Endothelial cell of hepatic sinusoid (primary cell): ENCODE measurements at regions not wholly inside any gene's neighbourhood (a gene's known extent, or its start where the extent isn't known, plus 50 kb on each side); places are given as distances from the start of the nearest gene placed in this dataset.

Experiments used
- in situ Hi-C: cut with HindIII; loops from 2 replicates; pipeline ENCODE4 v1.10.0; 2017; ENCODE audit warnings: low sequenced_read_pairs

- in situ Hi-C loops, result no loop called here
Observed at GRCh38 chr3:23028294-23028693, 174.8 kb upstream of the UBE2E2 start.

DNA sequence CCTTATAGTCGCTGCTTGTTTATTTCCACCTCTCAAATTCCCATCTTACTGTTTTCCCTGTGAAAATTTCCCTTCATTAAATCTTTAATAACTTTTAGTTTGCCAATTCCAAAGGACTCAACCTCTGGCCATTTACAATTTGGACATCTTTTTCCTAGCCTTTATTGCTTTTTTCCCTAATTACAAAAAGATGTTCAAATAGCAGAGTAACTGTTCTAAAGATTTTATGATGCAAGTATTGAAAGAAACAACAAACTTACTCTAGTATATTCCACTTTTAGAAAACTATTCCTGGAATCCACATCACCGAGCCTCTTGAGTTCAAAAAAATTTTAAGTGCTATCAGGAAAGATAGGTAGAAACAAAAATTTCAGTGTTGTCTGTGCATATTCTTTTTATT, 174.1 kb upstream of the UBE2E2 start:
- in situ Hi-C loops, result no loop called here

DNA sequence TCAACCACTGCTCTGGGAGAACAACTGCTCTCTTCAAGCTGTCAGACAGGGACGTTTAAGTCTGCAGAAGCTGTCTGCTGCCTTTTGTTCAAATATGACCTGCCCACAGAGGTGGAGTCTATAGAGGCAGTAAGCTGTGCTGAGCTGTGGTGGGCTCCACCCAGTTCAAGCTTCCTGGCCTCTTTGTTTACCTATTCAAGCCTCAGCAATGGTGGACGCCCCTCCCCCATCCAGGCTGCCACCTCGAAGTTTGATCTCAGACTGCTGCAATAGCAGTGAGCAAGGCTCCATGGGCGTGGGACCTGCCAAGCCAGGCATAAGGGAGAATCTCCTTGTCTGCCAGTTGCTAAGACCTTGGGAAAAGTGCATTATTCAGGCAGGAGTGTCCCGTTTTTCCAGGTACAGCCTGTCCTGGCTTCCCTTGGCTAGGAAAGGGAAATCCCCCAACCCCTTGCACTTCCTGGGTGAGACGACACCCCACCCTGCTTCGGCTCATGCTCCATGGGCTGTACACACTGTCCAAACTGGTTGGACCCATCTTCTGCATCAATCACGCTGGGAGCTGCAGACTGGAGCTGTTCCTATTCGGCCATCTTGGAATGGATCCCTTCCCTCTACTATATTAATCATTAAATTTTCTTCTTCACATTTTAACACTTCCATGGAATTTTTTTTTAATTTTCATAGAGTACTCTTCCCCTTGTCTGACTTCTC, 167.0 kb upstream of the UBE2E2 start:
- in situ Hi-C loops, result no loop called here

- in situ Hi-C loops, result no loop called here
Observed at GRCh38 chr3:23036728-23037127, 166.4 kb upstream of the UBE2E2 start.

DNA sequence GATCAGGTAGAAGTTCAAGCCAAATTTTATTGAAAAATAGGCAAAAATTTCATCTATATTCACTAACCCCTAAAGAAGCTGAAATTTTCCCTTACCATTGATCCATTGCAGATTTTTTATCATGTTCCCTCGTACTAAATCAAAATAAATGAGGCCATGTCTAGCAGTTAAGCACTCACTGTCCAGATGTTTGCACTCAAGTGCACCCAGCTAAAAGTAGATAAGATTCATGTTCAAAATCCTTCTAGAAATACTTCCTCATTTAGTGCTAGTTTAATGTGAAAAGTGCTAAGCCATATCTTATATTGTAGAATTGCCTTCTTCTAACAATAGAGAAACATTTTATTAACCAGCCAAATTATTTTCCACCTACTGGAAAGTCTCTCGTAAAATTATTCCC, 164.7 kb upstream of the UBE2E2 start:
- in situ Hi-C loops, result no loop called here

- in situ Hi-C loops, result no loop called here
Observed at GRCh38 chr3:23041918-23042696, 161.0 kb upstream of the UBE2E2 start.

DNA sequence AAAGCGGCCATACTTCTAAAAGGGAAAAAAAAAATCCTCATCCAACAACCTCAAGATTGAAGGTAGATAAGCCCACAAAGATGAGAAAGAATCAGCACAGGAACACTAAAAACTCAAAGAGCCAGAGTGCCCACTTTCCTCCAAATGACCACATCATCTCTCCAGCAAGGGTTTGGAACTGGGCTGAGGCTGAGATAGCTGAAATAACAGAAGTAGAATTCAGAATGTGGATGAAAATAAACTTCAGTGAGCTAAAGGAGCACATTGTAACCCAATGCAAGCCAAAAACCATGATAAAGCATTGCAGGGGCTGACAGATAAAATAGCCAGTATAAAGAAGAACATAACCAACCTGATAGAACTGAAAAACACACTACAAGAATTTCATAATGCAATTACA, 158.7 kb upstream of the UBE2E2 start:
- in situ Hi-C loops, result no loop called here

DNA sequence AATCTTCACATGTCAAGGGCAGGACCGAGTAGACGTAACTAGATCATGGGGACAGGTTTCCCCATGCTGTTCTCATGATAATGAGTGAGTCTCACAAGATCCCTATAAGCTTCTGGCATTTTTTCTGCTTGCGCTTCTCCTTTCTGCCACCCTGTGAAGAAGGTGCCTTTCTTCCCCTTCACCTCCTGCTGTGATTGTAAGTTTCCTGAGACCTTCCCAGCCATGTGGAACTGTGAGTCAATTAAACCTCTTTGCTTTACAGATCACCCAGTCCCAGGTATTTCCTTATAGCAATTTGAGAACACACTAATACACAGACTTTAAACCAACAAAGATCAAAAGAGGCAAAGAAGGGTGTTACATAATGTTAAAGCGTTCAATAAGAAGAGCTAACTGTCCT, 156.6 kb upstream of the UBE2E2 start:
- in situ Hi-C loops, result no loop called here

GRCh38 chr3:23051240-23052140, 151.6 kb upstream of the UBE2E2 start:
- in situ Hi-C loops, result no loop called here

GRCh38 chr3:23052208-23052607, 150.9 kb upstream of the UBE2E2 start:
- in situ Hi-C loops, result no loop called here

DNA sequence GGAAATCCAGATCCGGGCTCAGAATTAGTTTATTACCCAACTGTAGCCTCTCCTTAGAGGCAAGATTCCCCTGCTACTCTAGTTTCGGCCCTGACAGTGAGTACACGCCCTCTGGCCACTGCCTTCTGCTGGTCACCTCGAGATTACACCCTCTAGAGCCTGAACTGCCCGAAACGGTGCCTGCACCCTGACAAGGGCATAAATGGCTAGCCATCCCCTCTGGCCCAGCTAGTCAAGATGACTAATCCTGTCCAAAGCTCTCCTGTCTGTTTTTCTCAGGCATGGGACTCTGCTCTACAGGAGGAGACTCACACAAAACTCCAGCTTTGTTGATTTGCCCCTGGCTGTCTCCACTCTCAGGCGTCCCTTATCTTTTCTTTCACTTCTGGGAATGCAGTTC, 150.5 kb upstream of the UBE2E2 start:
- in situ Hi-C loops, result no loop called here

GRCh38 chr3:23055733-23056376, 147.3 kb upstream of the UBE2E2 start:
- in situ Hi-C loops, result no loop called here

- in situ Hi-C loops, result no loop called here
Observed at GRCh38 chr3:23062582-23062981, 140.5 kb upstream of the UBE2E2 start.

GRCh38 chr3:23062982-23063381, 140.1 kb upstream of the UBE2E2 start:
- in situ Hi-C loops, result no loop called here

GRCh38 chr3:23067116-23067515, 136.0 kb upstream of the UBE2E2 start:
- in situ Hi-C loops, result no loop called here

- in situ Hi-C loops, result no loop called here
Observed at GRCh38 chr3:23068016-23068728, 135.0 kb upstream of the UBE2E2 start.

DNA sequence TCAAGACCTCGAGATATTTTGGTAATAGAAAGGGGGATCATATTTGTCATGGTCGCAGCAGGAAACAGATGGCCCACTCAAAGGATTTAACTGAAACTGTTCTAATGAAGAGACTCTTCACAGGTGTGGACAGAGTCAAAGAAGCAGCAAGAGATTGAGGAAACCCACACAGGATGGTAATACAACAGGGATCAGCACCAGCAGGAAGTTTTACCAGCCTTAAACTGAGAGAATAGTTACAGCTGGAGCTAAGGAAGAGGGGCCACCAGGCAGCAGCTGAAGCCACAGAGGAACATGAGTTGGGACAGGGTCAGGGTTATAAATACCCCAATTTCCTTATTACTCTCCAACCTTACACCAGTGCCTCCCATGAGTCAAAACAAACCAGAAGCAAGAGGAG, 131.8 kb upstream of the UBE2E2 start:
- in situ Hi-C loops, result no loop called here

DNA sequence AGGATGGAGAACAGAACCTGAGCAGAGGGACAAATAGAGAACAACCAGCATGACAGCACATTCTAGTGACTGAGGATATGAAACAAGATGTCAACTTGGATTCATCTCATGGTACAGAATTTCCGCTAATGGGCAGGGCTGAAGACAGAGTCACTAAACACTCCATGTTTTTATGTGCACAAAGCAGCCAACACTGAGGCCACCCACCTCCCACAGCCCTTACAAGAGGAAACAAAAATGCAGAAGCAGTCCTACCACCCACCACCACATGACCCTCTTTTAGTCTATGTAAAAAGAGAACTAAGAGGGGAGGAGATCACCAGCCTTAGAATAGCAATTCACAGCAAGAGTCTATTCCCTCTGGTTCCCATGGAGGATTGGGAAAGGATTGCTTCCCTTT, 131.4 kb upstream of the UBE2E2 start:
- in situ Hi-C loops, result no loop called here

DNA sequence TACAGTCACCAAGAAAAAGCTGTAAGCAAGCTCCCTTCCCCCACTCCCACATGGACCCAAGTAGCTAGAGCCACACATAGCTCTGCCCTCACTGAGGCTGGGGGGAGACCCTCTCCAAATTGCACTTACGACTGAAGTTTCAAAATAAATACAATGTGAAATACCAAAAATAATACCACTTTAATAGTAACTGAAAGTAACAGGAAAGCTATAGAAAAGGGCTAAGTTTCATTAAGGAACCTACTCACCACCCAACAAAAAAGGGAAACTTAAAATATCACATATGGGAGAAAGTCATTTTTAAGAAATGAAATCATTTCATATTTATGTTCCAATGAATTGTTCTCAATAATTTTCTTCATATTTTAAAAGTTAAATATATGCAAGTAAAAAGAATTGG, 130.4 kb upstream of the UBE2E2 start:
- in situ Hi-C loops, result no loop called here

- in situ Hi-C loops, result no loop called here
Observed at GRCh38 chr3:23073724-23074305, 129.3 kb upstream of the UBE2E2 start.
